ENCODE measurements at regions not wholly inside any gene's neighbourhood (a gene's known extent, or its start where the extent isn't known, plus 50 kb on each side); places are given as distances from the start of the nearest gene placed in this dataset.

- CTCF ChIA-PET = no interaction called here
- Mint-ChIP-seq H3K27ac (no peak overlapping the region), H3K4me3 (no peak overlapping the region)
Measured at GRCh38 chr13:109602356-109602755, 184.0 kb downstream of the IRS2 start.

GRCh38 chr13:109599901-109600657, 186.3 kb downstream of the IRS2 start:
- intact Hi-C loops (cut with DNase I, micrococcal nuclease) = no loop called here
- H3K27me3 ChIP-seq (ENCODE audit: control insufficient read depth in 1 of 2, insufficient read depth in 2 of 2, low read length in 2 of 2) = peaks cover 0 to 2% of the 10 kb centered on the region in 2 experiments

More at GRCh38 chr13:109602356-109602755, 184.0 kb downstream of the IRS2 start:
- TF ChIP-seq CTCF (IDR thresholded peaks at IDR 0.05) = no peak
- Histone ChIP-seq H3K27ac (ENCODE audit: low read depth in 1 of 2, low read length in 2 of 2) (no peak overlapping the region), H3K27me3 (ENCODE audit: control insufficient read depth in 1 of 2, insufficient read depth in 2 of 2, low read length in 2 of 2) (peaks cover 0 to 2% of the 10 kb centered on the region in 2 experiments), H3K4me1 (ENCODE audit: insufficient read depth, low read length) (no peaks in the 10 kb centered on the region), H3K36me3 (ENCODE audit: insufficient read depth, low read length) (no peaks in the 10 kb centered on the region), H3K9me3 (ENCODE audit: control insufficient read depth in 1 of 2, insufficient read depth in 1 of 2, low read length in 2 of 2) (no peaks in the 10 kb centered on the region), H3K4me3 (ENCODE audit: low read length) (no peak overlapping the region)
- Mint-ChIP-seq H3K36me3 (ENCODE audit: low read depth) (no peaks in the 10 kb centered on the region), H3K4me1 (ENCODE audit: low read depth) (no peaks in the 10 kb centered on the region), H3K9me3 (no peaks in the 10 kb centered on the region), H3K27me3 (peaks cover 4% of the 10 kb centered on the region)
- ATAC-seq (ENCODE audit: poor library complexity) = no peak
- POLR2A ChIA-PET = no interaction called here
- intact Hi-C loops (cut with DNase I, micrococcal nuclease) = no loop called here
- DNase-seq = no peak

GRCh38 chr13:109595471-109595870, 190.9 kb downstream of the IRS2 start:
- POLR2A ChIA-PET = no interaction called here
- no peak overlapping the region for H3K4me3 Mint-ChIP-seq
- H3K27ac Mint-ChIP-seq = no peak overlapping the region
- H3K9me3 ChIP-seq (ENCODE audit: control insufficient read depth in 1 of 2, insufficient read depth in 1 of 2, low read length in 2 of 2) = no peaks in the 10 kb centered on the region
- no peak for TF ChIP-seq CTCF (IDR thresholded peaks at IDR 0.05)
- CTCF ChIA-PET = no interaction called here
- no peaks in the 10 kb centered on the region for H3K4me1 Mint-ChIP-seq (ENCODE audit: low read depth)
- no peaks in the 10 kb centered on the region for H3K27me3 ChIP-seq (ENCODE audit: control insufficient read depth in 1 of 2, insufficient read depth in 2 of 2, low read length in 2 of 2)
- no peaks in the 10 kb centered on the region for H3K36me3 ChIP-seq (ENCODE audit: insufficient read depth, low read length)
- H3K27ac ChIP-seq (ENCODE audit: low read depth in 1 of 2, low read length in 2 of 2) = no peak overlapping the region
- ATAC-seq (ENCODE audit: poor library complexity) = no peak
- no peaks in the 10 kb centered on the region for H3K4me1 ChIP-seq (ENCODE audit: insufficient read depth, low read length)
- no peak overlapping the region for H3K4me3 ChIP-seq (ENCODE audit: low read length)
- H3K27me3 Mint-ChIP-seq = peaks cover 6% of the 10 kb centered on the region
- no peaks in the 10 kb centered on the region for H3K9me3 Mint-ChIP-seq
- no peak for DNase-seq
- intact Hi-C loops (cut with DNase I, micrococcal nuclease) = no loop called here
- no peaks in the 10 kb centered on the region for H3K36me3 Mint-ChIP-seq (ENCODE audit: low read depth)

More at GRCh38 chr13:109599901-109600657, 186.3 kb downstream of the IRS2 start:
- ChIA-PET POLR2A (no interaction called here), CTCF (no interaction called here)
- Mint-ChIP-seq H3K4me1 (ENCODE audit: low read depth) (no peaks in the 10 kb centered on the region), H3K9me3 (no peaks in the 10 kb centered on the region), H3K27ac (no peak overlapping the region), H3K36me3 (ENCODE audit: low read depth) (no peaks in the 10 kb centered on the region), H3K27me3 (peaks cover 4% of the 10 kb centered on the region), H3K4me3 (no peak overlapping the region)
- H3K36me3 ChIP-seq (ENCODE audit: insufficient read depth, low read length) = no peaks in the 10 kb centered on the region
- H3K27ac ChIP-seq (ENCODE audit: low read depth in 1 of 2, low read length in 2 of 2) = no peak overlapping the region
- no peak overlapping the region for H3K4me3 ChIP-seq (ENCODE audit: low read length)
- TF ChIP-seq CTCF (IDR thresholded peaks at IDR 0.05) = no peak
- DNase-seq (no peak), ATAC-seq (ENCODE audit: poor library complexity) (no peak)
- no peaks in the 10 kb centered on the region for H3K4me1 ChIP-seq (ENCODE audit: insufficient read depth, low read length)
- no peaks in the 10 kb centered on the region for H3K9me3 ChIP-seq (ENCODE audit: control insufficient read depth in 1 of 2, insufficient read depth in 1 of 2, low read length in 2 of 2)

Measured in CD4-positive, alpha-beta T cell (primary cell).